HG03045 (cell line): ENCODE measurements at regions not wholly inside any gene's neighbourhood (a gene's known extent, or its start where the extent isn't known, plus 50 kb on each side); places are given as distances from the start of the nearest gene placed in this dataset.

ENCODE experiments used
- ATAC-seq: cut with Tn5 transposase; IDR thresholded peaks from one replicate; pipeline ENCODE4 v1.9.1; 2021; ENCODE audit warnings: mild to moderate bottlenecking, moderate library complexity; ENCODE audit not compliant: unreplicated experiment

- ATAC-seq = no peak
Measured at GRCh38 chr4:137212601-137213000, 319.7 kb downstream of the PCDH18 start.

DNA sequence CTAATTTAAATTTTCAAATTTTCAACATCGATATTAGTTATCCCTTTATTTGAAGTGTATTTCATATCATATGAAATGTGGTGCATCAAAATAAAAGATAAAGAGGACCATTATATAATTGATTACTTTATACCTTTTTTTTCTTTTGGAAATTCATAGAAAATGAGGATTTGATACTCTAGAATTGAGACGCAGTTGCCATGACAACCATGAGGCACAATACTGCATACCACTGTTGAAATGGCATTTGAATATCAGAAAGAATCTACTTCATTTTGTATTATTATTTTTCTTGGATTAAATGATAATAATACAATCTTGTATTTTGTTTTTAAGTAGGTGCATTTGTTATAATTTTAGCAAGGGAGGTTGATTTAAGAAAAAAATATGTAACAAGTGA, 323.1 kb downstream of the PCDH18 start:
- no peak for ATAC-seq

DNA sequence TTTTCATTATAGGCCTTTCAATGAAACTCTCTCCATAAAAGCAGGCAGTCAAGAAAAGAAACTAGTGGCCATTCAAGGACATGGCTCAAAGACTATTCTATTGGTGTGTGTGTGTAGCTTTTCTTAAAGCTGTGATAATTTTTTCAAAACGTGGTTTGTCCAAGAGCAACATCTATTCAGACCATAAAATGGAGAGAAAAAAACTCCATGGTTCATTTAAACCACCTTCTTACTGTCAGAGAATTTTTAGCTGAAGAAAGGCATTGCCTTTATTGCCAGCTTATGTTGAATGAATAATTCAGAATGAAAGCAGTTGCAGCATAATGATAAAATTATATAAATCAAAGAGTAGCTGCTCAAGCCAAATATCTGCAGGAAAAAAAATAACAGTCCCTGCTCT, 325.5 kb downstream of the PCDH18 start:
- ATAC-seq = no peak

DNA sequence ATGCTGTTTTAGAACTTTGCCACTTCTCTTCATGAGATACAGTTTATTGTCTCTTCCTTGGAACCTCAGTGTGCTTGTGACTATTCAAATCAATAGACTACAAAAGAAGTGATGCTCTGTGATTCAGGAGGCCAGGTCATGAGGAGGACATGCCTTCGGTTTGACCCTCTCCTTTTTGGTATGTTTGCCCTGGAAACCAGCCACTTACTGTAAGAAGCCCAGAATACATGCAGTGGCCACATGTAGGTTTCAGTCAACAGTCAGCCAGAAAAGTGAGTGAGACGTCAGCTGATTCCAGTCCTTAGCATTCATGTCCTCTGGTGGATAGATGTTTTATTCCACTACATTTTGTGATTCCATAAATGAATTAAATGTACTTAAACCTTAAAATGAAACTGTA, 328.7 kb downstream of the PCDH18 start:
- no peak for ATAC-seq

- ATAC-seq = no peak
Measured at GRCh38 chr4:137200322-137200721, 332.0 kb downstream of the PCDH18 start.

- no peak for ATAC-seq
Measured at GRCh38 chr4:137198791-137199190, 333.5 kb downstream of the PCDH18 start.

- ATAC-seq = no peak
Measured at GRCh38 chr4:137194670-137195069, 337.6 kb downstream of the PCDH18 start.

DNA sequence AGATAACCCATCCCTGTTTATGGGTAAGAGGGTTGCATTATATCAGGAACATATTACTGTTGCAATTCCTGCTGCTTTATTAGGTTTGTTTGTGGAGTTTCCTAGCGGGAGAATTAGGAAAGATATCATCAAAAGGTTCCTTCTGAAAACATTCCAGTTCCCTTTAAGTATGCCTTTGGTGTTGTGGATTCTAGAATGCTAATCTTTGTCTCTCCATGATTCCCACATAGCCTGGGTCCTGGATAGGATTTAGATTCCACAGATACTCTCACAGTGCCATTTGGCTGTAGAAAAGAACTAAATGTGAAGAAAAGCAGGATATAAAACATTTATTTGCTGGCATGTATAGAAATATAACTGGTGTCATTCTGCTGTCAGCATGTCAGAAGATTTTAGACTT, 338.7 kb downstream of the PCDH18 start:
- no peak for ATAC-seq

DNA sequence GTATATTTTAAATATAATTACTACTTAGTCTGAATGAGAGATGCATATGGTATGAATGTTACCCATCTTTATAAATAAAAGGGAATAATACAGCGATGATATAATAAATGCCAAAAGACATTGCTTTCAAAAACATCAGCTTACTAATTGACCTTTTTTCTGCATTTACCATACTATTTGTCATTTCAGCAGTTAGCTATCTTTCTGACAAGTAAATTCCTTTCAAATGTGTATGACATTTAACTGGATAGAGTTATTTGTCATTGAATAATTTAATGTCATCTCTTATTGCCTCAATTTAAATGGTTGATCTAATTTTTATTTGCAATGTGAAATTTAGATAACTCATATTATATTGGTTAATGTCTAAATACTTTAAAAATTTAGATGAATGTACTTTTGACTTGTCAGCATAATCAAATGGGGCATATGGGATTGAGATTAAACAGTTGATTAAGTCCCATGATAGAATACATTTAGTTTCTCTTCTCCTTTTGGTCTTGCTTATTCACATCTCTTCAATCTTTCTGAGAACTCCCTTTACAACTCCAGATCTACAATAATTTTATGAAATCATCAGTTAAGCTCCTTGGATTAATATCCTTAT, 350.9 kb downstream of the PCDH18 start:
- no peak for ATAC-seq

GRCh38 chr4:137180349-137180748, 351.9 kb downstream of the PCDH18 start:
- no peak for ATAC-seq

DNA sequence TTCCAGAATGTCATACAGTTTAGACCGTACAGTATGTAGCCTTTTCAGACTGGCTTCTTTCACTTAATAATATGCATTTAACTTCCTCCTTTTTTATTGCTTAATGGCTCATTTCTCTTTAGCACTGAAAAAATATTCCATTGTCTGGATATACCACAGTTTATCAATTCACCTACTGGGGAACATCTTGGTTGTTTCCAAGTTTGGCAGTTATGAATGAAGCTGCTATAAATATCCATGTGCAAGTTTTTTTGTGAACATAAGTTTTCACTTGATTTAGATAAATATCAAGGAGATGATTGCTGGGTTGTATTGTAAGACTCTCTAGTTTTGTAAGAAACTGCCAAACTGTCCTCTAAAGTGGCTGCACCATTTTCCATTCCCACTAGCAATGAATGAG, 375.5 kb downstream of the PCDH18 start:
- ATAC-seq = no peak

- no peak for ATAC-seq
Measured at GRCh38 chr4:137156054-137156453, 376.2 kb downstream of the PCDH18 start.

DNA sequence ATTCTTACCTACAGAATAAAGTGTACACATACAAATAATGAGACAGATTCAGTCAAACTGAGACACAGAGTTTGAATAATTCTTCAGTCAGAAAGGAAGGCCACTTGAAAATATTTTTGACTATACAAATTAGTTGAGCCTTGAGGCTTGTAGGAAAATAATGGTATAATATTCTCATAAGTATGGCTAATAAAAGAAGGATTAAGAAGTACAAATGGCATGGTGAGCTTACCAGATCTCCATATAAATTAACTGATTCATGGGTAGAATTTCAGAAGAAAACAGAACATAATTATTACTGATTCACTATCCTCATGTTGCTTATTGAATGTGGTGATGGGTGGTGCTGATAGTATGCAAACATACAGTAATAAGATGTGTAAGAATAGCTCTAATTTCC, 401.1 kb downstream of the PCDH18 start:
- no peak for ATAC-seq

- no peak for ATAC-seq
Measured at GRCh38 chr4:137129845-137130244, 402.4 kb downstream of the PCDH18 start.

DNA sequence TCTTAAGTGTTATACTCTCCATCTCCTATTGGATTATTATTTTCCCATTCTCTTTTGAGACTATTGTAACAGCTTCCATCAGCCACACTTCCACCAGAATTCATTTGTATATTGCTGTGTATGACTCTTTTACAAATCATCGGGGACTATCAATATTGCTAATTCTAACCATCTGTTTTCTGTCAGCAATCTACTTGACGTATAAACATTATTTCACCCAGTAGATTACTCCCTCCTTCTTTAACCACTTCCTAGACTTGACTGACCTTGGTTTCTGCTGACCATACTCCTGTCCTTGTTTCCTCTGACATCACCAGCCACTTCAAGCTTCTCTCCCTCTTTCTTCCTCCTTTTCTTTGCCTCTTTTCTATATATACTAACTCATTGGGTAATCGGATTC, 402.9 kb downstream of the PCDH18 start:
- ATAC-seq = no peak

- ATAC-seq = no peak
Measured at GRCh38 chr4:137125011-137125410, 407.3 kb downstream of the PCDH18 start.

DNA sequence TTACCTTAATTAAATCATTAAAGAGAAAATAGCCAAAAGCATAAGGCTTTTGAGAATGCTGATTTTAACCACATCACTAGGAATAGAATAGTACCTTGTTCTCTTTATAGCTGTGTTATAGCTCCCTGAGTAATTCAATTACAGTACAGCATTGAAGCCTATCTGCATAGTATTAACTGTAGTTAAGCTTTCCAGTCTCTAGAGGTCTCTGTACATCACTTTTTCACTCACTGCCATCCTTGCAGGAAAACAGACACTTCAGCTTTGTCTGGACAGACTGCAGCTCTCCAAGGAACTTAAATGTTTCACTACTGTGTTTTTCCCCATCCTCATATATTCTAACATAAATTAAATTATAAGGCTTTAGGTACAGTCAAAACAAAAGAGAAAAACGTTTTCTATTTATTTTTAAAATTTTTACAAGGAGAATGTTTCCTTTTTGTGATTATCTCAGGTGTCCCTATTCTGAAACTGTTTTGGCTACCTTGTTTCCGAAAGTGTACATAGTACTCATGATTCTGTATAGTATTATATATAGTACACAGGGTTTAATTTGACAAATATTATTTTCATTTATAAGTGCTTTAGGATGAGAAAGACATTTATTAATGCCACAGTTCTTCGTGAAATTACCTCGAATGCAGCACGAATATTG, 407.9 kb downstream of the PCDH18 start:
- ATAC-seq = peak; percentile 68

- no peak for ATAC-seq
Measured at GRCh38 chr4:137122876-137123275, 409.4 kb downstream of the PCDH18 start.

- ATAC-seq = no peak
Measured at GRCh38 chr4:137116144-137116543, 416.1 kb downstream of the PCDH18 start.

GRCh38 chr4:137106733-137107132, 425.6 kb downstream of the PCDH18 start:
- ATAC-seq = no peak

DNA sequence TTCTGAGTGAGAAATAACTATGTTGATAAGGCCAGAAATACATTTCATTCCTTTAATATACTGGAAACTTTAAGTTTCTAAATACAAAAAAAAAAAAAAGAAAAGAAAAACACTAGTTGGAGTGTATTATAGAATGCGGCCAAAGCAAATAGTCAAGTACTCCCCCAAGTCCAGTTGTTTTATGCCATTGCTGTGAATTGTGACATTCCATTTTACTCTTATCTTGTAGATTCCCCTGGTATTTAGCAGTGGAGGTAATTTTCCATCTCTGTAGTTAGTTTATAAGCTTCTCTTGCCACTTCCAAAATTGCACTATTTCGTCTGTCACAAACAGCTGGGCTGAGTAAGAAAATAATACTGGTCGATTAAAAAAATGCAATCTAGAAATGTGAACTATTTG, 426.0 kb downstream of the PCDH18 start:
- no peak for ATAC-seq

DNA sequence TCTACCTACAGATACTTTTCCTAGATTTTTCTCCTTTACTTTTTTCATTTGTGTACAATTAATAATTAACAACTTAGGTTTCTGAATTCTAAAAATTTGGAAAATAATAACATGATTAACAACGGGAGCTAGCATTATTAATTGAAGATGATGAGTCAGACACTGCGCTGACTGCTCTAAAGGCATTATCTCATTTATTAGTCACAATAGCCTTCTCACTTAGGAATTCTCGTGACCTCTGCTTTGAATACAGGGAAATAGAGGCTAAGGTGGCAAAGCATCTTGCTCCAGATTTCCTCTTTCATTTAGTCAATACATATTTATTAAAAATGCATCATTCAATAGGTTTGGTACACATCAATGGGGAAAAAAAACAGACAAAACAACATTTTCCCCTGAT, 441.3 kb downstream of the PCDH18 start:
- ATAC-seq = no peak

GRCh38 chr4:137083571-137084135, 448.6 kb downstream of the PCDH18 start:
- ATAC-seq = no peak
